Stimulated activated CD4-positive, alpha-beta T cell treated with anti-CD3 and anti-CD28 coated beads, Interleukin-4, amount 100 ng/mL, for 48 hours (primary cell): ENCODE measurements at regions not wholly inside any gene's neighbourhood (a gene's known extent, or its start where the extent isn't known, plus 50 kb on each side); places are given as distances from the start of the nearest gene placed in this dataset.

Source experiments
- DNase-seq, 2 donors: peaks; one replicate each; pipeline ENCODE4 v3.0.0-alpha.2; 2020; ENCODE audit warnings: low read depth in 2 of 2

DNA sequence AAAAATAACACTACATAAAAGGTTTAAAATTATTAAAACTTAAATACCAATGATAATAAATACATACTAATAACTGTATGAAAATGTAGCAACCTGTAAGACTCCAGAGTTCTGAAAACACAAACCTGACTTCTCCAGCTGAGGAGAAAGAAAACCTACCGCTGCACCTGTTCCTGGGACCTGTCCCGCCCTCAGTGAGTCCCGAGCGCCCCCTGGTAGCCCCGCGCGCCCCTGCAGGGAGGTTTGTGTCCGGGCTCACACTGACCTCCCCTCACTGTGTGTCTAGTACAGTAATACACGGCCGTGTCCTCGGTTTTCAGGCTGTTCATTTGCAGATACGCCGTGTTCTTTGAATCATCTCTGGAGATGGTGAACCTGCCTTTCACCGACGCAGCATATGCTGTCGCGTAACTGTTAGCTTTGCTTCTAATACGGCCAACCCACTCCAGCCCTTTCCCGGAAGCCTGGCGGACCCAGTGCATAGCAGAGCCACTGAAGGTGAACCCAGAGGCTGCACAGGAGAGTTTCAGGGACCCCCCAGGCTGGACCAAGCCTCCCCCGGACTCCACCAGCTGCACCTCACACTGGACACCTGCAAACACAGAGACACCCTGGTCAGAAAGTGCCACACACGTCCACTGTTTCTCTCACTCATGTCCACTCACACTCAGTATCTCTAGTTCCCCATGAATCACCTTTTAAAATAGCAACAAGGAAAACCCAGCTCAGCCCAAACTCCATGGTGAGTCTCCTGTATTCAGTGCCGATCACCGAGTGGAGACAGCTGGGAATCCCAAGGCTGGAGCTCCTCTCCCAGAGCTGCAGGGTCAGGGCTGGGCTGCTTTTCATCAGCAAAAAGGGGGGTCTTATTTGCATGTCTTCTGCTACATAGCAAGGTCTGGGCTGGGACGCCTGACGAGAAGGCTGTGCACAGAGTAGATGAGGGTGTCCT lies 1276.3 kb downstream of the TMEM121 start:
- DNase-seq, result no peak

DNA sequence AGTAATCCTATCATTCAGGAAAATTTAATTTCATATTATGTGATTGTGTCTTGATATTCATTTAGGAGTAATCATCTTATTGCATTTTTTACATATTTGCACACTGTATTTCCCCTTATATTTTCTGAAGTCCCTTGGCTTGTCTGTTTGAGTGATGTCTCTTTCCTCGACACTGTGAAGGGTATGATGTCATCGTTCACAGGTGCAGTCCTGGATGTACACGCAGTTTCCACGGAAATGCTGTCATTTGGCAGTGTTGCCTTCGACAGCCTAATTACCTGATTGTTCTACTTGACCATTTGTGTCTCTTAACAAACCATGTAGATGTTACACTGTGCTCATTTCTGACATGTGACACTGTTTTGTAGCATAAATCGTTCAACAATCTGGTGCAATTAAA lies 1277.0 kb downstream of the TMEM121 start:
- no peak for DNase-seq

DNA sequence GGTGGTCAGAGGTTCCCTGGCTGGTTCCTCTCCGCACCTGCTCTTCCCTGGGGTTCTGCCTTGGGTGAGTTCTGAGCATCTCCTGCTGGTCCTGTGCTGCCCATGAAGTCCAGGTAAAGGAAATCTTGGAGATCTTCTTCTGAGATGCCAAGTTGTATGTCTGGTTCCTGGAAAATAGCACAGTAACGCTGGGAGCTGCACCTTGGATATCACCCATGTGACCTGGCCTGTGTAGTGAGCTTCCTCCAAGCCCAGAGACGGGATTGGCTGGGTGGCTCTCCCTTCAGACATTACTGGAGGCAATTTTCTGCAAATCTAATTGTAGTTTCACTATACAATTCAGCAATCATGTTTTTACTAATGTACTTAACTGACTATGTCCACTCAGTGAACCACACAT lies 1281.1 kb downstream of the TMEM121 start:
- DNase-seq, result no peak

DNA sequence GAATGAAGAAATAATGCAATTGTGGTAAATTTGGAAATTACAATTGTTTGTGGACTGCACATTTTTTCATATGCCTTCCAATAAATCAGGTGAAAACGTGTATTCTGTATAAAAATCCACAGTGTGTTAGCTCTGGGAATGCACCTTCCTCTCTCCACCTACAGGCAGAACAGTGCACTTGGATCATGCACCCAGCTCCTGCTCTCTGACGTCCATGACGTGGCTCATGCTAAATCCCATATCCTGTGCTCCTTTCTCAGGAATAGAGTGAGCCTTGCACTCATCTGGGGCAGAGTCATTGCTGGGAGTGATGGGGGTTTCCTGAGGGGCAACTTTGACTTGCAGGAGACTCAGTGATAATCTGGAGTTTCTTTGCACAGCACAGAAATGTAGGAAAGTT lies 1282.1 kb downstream of the TMEM121 start:
- DNase-seq, result no peak

DNA sequence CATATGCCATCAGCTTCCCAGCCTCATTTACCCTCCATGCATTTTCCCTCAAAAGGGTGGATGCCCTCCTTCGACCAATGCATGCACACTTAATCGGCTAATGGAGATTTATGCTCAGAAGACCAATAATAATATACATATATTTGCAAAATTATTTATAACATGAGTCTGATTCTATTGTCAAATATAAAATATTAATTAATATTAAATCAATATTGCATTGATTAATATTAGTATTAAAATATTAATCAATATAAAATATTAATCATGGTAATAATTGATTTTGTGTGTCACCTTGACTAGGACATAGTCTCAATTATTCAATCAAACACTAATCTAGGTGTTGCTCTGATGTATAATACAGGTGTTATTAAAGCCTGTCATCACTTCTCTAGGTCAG lies 1282.5 kb downstream of the TMEM121 start:
- DNase-seq, result no peak

DNA sequence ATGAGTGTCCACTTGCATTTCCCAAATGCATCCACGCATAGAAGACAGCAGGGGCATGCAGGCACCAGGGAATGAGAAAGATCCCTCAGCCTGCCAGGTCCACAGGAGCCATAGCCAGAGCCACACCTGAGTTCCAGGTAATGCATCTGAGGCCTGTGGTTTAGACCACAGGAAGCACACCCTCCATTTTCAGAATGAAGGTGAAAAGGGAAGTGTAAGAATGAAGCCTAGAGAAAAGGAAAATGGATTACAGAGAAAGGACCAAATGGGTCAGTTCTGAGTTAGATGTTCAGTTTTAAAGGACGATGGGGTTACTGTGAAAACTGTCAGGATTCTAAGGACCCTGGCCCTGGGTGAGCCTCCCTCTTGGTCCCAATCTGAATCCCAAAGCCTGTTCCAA lies 1283.2 kb downstream of the TMEM121 start:
- DNase-seq, result no peak

DNA sequence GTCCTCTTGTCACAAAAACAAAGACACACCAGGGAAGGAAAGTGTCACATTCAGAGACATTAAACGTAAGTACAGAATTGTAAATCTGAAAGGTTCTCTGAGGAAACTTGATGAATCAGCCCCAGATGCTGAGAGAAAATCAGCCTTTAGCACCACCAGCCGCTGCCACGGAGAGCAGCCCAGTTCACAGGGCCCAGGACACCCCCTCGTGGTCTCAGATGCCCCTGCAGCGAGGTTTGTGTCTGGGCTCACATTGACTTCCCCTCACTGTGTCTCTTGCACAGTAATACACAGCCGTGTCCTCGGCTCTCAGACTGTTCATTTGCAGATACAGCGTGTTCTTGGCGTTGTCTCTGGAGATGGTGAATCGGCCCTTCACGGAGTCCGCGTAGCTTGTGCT lies 1283.8 kb downstream of the TMEM121 start:
- DNase-seq, result peak in 1 of 2 donors; percentile 7

DNA sequence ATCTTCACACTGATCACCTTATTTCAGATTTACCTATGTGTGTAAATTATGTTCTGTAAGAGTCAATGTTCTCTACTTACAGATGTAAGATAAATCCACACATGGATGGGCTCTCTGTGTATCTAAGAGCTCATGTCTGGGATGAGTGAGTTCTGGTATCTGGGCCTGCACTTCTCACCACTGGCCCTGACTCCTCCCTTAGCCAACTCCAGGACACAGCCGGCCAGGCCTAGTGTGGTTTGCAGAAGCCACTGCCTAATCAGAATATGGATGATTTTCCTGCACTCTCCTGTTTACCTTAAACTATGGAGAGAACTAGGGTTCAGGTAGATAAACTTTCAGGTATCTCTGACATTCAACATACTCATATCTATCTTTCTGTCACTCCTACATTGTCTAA lies 1284.8 kb downstream of the TMEM121 start:
- no peak for DNase-seq

DNA sequence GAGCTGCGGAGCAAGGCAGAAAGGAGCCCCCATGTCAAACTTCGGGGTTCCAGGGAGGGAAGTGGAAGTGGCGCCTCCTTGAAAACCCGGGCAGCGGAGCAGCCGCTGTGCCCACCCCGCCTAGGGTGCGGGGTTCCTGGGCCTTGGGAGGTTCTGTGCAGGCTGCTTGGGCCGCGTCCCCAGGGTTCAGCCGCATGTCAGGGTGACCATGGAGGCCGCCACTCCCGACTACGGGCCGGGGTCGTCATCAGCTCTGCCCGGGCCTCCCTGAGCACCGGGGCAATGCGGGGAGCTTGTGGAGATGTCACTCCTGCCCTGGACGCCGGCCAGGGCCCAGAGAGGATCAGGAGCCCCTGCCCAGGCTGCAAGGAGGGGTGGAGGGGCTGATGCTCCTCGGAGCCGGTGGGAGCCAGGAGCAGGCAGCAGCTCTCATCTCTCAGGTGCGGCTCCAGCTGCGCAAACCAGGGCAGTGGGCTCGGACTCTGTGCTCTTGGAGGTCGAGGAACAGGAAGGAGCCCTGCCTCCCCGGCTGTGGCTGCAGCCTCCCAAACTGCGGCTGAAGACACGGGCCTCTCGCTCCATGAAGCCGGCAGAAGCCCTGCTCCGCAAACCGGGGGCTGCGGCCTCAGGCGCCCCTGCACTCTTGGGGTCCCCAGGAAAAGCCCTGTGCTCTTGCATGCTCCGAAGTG lies 1286.5 kb downstream of the TMEM121 start:
- no peak for DNase-seq

DNA sequence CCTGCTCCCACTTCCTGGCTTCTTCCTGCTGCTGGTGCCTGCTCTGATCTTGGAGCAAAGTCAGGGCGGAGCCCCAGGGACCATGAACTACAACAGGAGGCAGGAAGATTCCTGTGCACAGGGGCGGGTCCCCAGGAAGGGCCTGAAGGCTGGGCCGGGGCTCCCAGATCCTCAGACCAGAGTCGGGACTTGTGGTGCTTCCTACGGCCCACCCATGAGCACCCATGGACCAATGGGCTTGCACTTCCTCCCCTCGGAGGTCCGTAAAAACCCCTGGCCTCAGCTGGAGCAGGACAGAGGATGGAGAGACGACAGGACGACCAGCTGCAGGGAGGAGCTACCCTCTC lies 1287.1 kb downstream of the TMEM121 start:
- DNase-seq, result no peak

DNA sequence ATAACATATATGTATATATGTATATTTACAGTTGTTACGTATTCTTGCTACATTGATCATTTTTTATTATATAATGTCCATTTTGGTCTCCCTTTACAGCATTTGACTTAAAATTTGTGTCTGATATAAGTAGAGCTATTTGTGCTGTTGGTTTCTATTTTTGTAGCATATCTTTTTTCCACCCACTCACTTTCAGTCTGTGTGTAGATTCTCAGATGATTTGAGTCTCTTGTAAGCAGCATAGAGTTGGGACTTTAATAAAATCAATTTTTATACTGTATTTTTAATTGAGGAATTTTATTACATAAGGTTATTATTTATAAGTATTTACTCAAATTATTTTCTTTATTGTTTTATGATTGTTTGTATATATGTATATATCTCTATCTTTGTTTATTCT lies 1293.7 kb downstream of the TMEM121 start:
- DNase-seq, result no peak

DNA sequence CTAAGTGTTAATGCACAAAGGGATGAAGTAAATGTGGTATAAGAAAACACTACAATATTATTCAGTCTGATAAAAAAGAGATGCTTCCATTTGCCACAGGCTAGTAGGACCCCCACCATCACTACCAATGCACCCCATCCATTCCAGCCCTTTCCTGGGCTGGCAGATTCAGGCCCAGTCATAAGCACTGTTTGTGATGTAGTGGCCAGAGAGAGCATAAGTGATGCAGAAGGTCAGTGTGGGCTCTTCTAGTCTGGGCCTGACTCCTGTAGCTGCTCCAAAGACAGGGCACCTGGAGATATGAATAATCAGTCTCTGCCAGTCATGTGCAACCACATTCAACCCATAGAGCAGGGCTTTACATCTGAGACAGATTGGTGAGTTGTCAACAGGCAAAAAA lies 1294.7 kb downstream of the TMEM121 start:
- no peak for DNase-seq

DNA sequence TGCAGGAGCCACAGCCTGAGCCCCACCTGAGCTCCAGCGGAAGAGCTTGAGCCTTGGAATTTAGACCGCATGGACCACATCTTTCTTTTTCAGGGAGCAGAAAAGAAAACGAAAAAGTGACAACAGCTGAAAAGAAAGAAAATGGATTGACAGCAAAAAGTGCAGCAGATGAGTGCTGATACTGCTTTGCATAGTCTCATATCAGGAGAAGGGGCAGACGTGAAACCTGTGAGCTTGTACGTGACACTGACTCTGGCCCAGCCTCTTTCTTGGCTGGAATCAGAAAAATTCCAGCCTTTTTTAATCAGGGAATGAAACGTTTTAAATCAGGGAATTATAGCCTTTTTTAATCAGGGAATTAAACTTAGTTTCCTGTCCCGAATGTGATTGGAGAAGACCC lies 1296.5 kb downstream of the TMEM121 start:
- no peak for DNase-seq

DNA sequence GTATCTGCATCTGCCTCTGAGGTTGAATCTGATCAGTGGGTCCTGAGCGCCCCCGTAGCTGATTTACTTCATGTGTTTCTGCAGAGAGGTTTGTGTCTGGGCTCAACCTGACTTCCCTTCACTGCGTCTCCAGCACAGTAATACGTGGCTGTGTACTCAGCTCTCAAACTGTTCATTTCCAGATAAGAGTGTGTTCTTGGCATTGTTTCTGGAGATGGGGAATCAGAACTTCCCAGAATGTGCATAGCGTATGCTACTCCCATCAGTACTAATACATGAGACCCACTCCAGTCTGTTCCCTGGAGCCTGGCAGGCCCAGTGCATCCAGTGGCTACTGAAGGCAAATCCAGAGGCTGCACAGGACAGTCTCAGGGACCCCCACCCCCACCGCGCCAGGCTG lies 1297.2 kb downstream of the TMEM121 start:
- DNase-seq, result no peak

DNA sequence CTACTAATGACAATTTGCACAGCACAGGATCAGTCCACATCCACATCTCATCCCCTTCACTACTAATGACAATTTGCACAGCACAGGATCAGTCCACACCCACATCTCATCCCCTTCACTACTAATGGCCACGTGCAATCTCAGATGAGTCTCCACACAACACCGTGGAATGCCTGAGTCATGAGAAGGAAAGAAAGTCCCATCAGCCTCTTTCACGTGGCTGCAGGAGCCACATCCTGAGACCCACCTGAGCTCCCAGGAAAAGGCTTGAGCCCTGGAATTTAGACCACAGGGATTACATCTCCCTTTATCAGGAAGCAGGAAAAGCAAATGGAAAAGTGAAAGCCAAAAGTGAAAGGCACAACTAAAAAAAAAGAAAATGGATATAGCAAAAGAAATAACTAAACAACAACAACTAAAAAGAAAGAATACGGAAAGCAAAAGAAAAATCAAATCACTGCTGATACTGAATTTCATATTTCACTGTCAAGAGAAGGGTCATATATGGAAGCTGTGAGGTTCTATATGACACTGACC lies 1300.5 kb downstream of the TMEM121 start:
- no peak for DNase-seq

DNA sequence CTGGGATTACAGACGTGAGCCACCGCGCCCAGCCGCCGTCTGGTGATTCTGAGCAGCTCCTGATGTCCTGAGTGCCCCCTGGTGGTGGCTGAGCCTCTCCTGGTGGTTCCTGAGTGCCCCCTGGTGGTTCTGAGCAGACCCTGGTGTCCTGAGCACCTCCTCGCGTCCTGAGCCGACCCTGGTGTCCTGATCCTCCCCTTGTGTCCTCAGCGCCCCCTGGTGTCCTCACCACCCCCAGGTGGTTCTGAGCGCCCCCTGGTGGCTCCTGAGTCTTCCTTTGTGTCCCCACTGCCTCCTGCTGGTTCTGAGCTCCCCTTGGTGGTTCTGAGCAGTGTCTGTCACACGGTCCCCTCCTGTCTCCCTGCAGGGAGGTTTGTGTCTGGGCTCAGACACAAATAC lies 1304.9 kb downstream of the TMEM121 start:
- DNase-seq, result peak; percentile 70 to 85

DNA sequence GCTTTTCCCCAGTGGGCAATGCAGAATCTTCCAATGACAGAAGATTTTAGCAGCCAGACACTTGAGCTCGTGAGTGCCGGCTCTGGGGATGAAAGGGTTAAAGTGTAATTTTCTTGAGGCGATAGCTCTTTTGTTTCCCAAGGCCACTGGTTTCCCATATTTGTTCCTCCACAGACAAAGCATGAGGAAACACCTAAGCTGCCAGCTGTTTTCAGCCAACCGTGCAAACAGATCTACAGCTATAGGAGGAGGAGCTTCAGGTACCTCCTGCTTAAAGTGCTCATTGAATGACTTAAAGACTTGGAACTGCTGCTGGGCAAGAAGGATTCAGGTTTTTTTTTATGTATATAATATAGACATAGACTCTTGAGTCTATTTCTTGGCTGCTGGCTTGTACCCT lies 1311.5 kb downstream of the TMEM121 start:
- no peak for DNase-seq

DNA sequence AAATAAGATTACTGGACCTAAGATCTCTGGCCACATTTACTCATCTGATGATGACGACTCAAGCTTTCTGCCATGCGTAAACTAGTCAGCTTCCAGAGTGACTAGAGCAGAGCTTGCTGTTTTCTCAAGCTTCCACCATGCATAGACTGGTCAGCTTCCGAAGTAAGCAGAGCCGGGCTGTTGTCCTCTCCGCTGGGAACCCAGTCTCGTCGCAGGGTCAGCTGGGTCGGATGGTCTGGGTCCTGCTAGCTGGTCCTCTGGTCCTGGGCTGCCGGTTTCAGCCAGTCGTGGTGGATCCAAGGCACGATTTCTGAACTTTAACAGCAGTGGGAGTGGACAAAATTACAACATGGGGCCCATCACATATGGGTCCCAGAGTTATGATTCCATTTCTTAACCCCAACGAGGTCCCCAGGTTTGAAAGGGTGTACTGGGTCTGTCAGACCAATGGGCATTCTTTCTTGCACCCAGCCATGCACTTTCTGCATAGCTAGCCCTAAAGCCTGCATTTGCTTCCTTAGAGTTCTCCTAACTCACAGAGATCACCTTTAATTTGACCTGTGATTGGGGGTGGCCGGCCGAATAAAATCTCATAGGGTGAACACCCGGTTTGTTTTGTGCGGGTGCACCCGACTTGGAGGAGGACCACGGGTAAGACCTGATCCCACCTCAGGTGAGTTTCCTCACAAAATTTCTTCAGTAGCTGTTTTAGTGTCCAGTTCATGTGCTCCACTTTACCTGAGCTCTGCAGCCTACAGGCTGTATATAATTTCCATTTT lies 1312.8 kb downstream of the TMEM121 start:
- no peak for DNase-seq

DNA sequence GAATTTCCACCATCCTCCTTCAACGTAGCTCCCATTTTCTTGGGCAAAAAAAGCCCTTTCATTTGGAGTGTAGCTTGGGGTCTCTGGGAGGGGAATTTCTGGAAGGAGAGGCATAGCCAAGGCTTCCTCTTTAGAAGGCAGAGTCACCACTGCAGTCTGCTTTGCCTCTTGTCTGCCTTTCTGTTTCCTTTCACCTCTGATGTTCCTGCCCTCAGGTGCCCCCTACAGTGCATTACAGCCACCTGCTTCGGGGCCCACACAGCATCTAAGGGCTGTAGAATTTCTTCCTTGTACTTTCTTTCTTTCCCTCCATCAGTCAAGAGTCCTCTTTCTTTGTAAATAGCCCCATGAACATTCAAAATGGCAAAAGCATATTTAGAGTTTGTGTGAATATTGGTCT lies 1313.9 kb downstream of the TMEM121 start:
- DNase-seq, result no peak

DNA sequence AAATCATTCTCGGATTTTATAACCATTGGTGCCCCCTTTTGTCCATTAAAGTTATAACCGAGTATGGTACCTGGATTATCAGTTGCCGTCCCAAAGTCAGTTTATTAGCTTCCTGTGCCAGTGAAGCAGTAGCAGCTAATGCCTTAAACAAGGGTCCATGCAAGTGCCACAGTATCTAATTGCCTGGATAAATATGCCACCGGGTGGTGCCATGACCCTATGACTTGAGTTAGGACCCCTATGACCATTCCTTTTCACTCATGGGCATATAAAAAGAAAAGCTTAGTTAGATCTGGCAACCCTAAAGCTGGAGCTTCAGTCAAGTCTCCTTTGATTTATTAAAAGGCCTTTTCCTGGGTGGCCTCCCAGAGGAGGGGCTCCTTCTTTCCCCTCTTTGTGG lies 1314.6 kb downstream of the TMEM121 start:
- DNase-seq, result no peak

DNA sequence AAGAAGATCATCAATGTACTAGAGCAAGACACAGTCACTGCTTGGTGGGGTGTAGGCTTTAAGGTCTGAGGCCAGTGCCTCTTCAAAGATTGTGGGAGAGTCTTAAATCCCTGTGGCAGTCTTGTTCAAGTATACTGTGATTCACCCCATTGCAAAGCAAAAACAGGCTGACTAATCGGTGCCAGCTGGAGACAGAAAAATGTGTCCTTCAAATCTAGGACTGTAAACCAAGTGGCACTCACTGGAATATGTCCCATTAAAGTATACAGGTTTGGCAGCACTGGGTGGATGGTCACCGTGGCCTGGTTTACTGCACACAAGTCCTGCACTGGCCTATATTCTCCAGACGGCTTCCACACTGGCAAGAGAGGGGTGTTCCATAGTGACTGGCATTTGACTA lies 1315.3 kb downstream of the TMEM121 start:
- no peak for DNase-seq

DNA sequence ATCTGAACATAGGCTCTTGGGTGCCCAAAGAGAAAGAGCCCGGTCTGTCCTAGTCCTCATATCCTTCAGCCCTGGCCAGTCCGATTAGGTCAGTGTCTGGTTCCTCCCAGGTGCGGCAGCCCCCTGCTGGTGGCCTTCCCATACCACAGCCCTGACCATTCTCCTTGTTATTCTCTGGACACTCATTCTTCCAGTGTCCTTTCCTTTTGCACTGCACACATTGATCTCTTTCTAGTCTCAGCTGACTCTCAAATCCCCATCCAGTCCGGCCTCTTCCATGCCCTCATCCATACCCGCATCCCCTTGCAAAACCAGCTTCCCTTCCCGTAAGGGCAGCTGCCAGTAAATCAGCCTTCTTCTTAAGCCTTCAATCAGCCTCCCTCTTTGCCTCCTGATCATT lies 1316.3 kb downstream of the TMEM121 start:
- no peak for DNase-seq
